Chondrocyte (in vitro differentiated cells): ENCODE measurements at regions not wholly inside any gene's neighbourhood (a gene's known extent, or its start where the extent isn't known, plus 50 kb on each side); places are given as distances from the start of the nearest gene placed in this dataset.

Experiments
- DNase-seq: peaks from one replicate; pipeline ENCODE4 v3.0.0; 2021; ENCODE audit warnings: mixed read lengths, low spot score
- H3K27ac Mint-ChIP-seq: one replicate; pipeline ENCODE4 v1.8.0; 2021; ENCODE audit warnings: mild to moderate bottlenecking, moderate library complexity, mixed read lengths; ENCODE audit not compliant: unreplicated experiment
- H3K27me3 Mint-ChIP-seq: 2 replicates; pipeline ENCODE4 v1.8.0; 2021; ENCODE audit warnings: low read depth, mixed read lengths
- H3K36me3 Mint-ChIP-seq: 2 replicates; pipeline ENCODE4 v1.8.0; 2021; ENCODE audit warnings: low read depth, mixed read lengths
- H3K4me1 Mint-ChIP-seq: 2 replicates; pipeline ENCODE4 v1.8.0; 2021; ENCODE audit warnings: low read depth, mild to moderate bottlenecking, mixed read lengths
- H3K4me3 Mint-ChIP-seq: one replicate; pipeline ENCODE4 v1.8.0; 2021; ENCODE audit warnings: mild to moderate bottlenecking, moderate library complexity, mixed read lengths; ENCODE audit not compliant: unreplicated experiment
- H3K9me3 Mint-ChIP-seq: 2 replicates; pipeline ENCODE4 v1.8.0; 2021; ENCODE audit warnings: low read depth, mixed read lengths
- CTCF ChIP-seq: fragments of 200-600 bp; sonication (generic); IDR thresholded peaks from 2 replicates; pipeline ENCODE4 v1.5.0; 2021; ENCODE audit warnings: antibody characterized with exemption, mild to moderate bottlenecking, moderate library complexity

GRCh38 chr11:26023057-26023456 lies 308.9 kb upstream of the ANO3 start:
- no peak overlapping the region for H3K27ac Mint-ChIP-seq
- no peaks in the 10 kb centered on the region for H3K36me3 Mint-ChIP-seq
- H3K4me1 Mint-ChIP-seq = no peaks in the 10 kb centered on the region
- no peak overlapping the region for H3K4me3 Mint-ChIP-seq
- TF ChIP-seq CTCF = no peak
- no peaks in the 10 kb centered on the region for H3K27me3 Mint-ChIP-seq
- no peak for DNase-seq
- H3K9me3 Mint-ChIP-seq = no peaks in the 10 kb centered on the region

GRCh38 chr11:26025676-26026075 lies 306.3 kb upstream of the ANO3 start:
- H3K9me3 Mint-ChIP-seq = no peaks in the 10 kb centered on the region
- no peak overlapping the region for H3K27ac Mint-ChIP-seq
- no peak overlapping the region for H3K4me3 Mint-ChIP-seq
- H3K27me3 Mint-ChIP-seq = no peaks in the 10 kb centered on the region
- TF ChIP-seq CTCF = no peak
- DNase-seq = no peak
- H3K36me3 Mint-ChIP-seq = no peaks in the 10 kb centered on the region
- H3K4me1 Mint-ChIP-seq = no peaks in the 10 kb centered on the region

- H3K4me1 Mint-ChIP-seq = no peaks in the 10 kb centered on the region
- no peak overlapping the region for H3K27ac Mint-ChIP-seq
- H3K9me3 Mint-ChIP-seq = no peaks in the 10 kb centered on the region
- DNase-seq = no peak
- TF ChIP-seq CTCF = no peak
- no peaks in the 10 kb centered on the region for H3K36me3 Mint-ChIP-seq
- H3K27me3 Mint-ChIP-seq = no peaks in the 10 kb centered on the region
- no peak overlapping the region for H3K4me3 Mint-ChIP-seq
Measured at GRCh38 chr11:26026078-26026477, 305.9 kb upstream of the ANO3 start.

GRCh38 chr11:26027887-26028286 lies 304.0 kb upstream of the ANO3 start:
- H3K36me3 Mint-ChIP-seq = no peaks in the 10 kb centered on the region
- H3K9me3 Mint-ChIP-seq = no peaks in the 10 kb centered on the region
- no peak for TF ChIP-seq CTCF
- H3K27me3 Mint-ChIP-seq = no peaks in the 10 kb centered on the region
- H3K4me1 Mint-ChIP-seq = no peaks in the 10 kb centered on the region
- no peak overlapping the region for H3K27ac Mint-ChIP-seq
- no peak for DNase-seq
- H3K4me3 Mint-ChIP-seq = no peak overlapping the region

- Mint-ChIP-seq H3K4me1 (no peaks in the 10 kb centered on the region), H3K27ac (no peak overlapping the region), H3K36me3 (no peaks in the 10 kb centered on the region), H3K9me3 (no peaks in the 10 kb centered on the region), H3K27me3 (no peaks in the 10 kb centered on the region), H3K4me3 (no peak overlapping the region)
- no peak for DNase-seq
- TF ChIP-seq CTCF = no peak
Measured at GRCh38 chr11:26028393-26028911, 303.5 kb upstream of the ANO3 start.
